CD14-positive monocyte (primary cell): ENCODE measurements at regions not wholly inside any gene's neighbourhood (a gene's known extent, or its start where the extent isn't known, plus 50 kb on each side); places are given as distances from the start of the nearest gene placed in this dataset.

Experiments
- DNase-seq, 3 donors: peaks; one replicate each; pipeline ENCODE4 v3.0.0-alpha.2; 2011 to 2022
- H2AFZ ChIP-seq: 2 replicates; pipeline ENCODE4 v1.6.0; 2012; ENCODE audit warnings: mild to moderate bottlenecking, low read depth, low read length, inconsistent platforms; ENCODE audit not compliant: insufficient read depth, poor library complexity, severe bottlenecking
- H3K27ac ChIP-seq, 2 donors: 1 replicate in 1 of 2; 2 replicates in 1 of 2; pipeline ENCODE4 v1.5.1; 2012 to 2013; ENCODE audit warnings: low read length in 2 of 2, control low read depth in 1 of 2, inconsistent platforms in 1 of 2, low read depth in 1 of 2, mild to moderate bottlenecking in 1 of 2
- H3K27me3 ChIP-seq, 2 donors: one replicate each; pipeline versions ENCODE4 v1.6.0 to v1.6.1; 2011 to 2013; ENCODE audit warnings: low read length in 2 of 2; ENCODE audit not compliant: control insufficient read depth in 2 of 2, insufficient read depth in 2 of 2
- H3K36me3 ChIP-seq, 2 donors: replicated peaks in 1 of 2; 1 replicate in 1 of 2; 2 replicates in 1 of 2; pipeline versions ENCODE4 v1.5.1 to v1.6.1; 2012 to 2013; ENCODE audit warnings: low read length in 2 of 2, control low read depth in 1 of 2, inconsistent platforms in 1 of 2, mild to moderate bottlenecking in 1 of 2; ENCODE audit not compliant: insufficient read depth in 2 of 2, control insufficient read depth in 1 of 2
- H3K4me1 ChIP-seq, 2 donors: 1 replicate in 1 of 2; 2 replicates in 1 of 2; pipeline versions ENCODE4 v1.5.1 to v1.6.1; 2012 to 2013; ENCODE audit warnings: low read length in 2 of 2, control low read depth in 1 of 2, inconsistent platforms in 1 of 2, mild to moderate bottlenecking in 1 of 2, moderate library complexity in 1 of 2; ENCODE audit not compliant: insufficient read depth in 2 of 2, control insufficient read depth in 1 of 2
- H3K4me2 ChIP-seq: replicated peaks from 2 replicates; pipeline ENCODE3; 2012; ENCODE audit warnings: low read length, moderate library complexity, mild to moderate bottlenecking; ENCODE audit not compliant: poor library complexity, severe bottlenecking; ENCODE audit errors: extremely low read depth
- H3K4me3 ChIP-seq, 3 experiments: fragments of 200-600 bp in 1 of 3; sonication (generic) in 1 of 3; replicated peaks in 1 of 3; 1 replicate in 2 of 3; 2 replicates in 1 of 3; pipeline ENCODE4 v1.5.1; 2011 to 2013; ENCODE audit warnings: low read length in 3 of 3, mild to moderate bottlenecking in 3 of 3, control low read depth in 2 of 3, low read depth in 2 of 3, inconsistent platforms in 1 of 3, moderate library complexity in 1 of 3
- H3K79me2 ChIP-seq: 2 replicates; pipeline ENCODE4 v1.6.0; 2012; ENCODE audit warnings: mild to moderate bottlenecking, control low read depth, inconsistent platforms, low read length, moderate library complexity; ENCODE audit not compliant: insufficient read depth
- H3K9ac ChIP-seq: 2 replicates; pipeline ENCODE4 v1.6.0; 2017; ENCODE audit warnings: low read length, mild to moderate bottlenecking; ENCODE audit not compliant: insufficient read depth, poor library complexity, severe bottlenecking
- H3K9me3 ChIP-seq, 2 donors: replicated peaks in 1 of 2; 1 replicate in 1 of 2; 2 replicates in 1 of 2; pipeline versions ENCODE4 v1.5.1 to v1.6.1; 2012 to 2013; ENCODE audit warnings: low read length in 2 of 2, control low read depth in 1 of 2; ENCODE audit not compliant: control insufficient read depth in 1 of 2, insufficient read depth in 1 of 2
- H4K20me1 ChIP-seq: 2 replicates; pipeline ENCODE4 v1.6.0; 2012; ENCODE audit warnings: mild to moderate bottlenecking, low read length, control low read depth, moderate library complexity; ENCODE audit not compliant: insufficient read depth
- H3K27ac Mint-ChIP-seq, 7 donors: one replicate each; pipeline ENCODE4 v1.8.0; 2020; ENCODE audit warnings: mild to moderate bottlenecking in 7 of 7, mixed read lengths in 7 of 7, moderate library complexity in 6 of 7, inconsistent platforms in 2 of 7
- H3K27me3 Mint-ChIP-seq, 3 donors: one replicate each; pipeline ENCODE4 v1.8.0; 2021 to 2022; ENCODE audit warnings: low read depth in 3 of 3, mild to moderate bottlenecking in 3 of 3, mixed read lengths in 3 of 3, moderate library complexity in 3 of 3, inconsistent platforms in 1 of 3
- H3K36me3 Mint-ChIP-seq, 2 donors: one replicate each; pipeline ENCODE4 v1.8.0; 2020; ENCODE audit warnings: mixed read lengths in 2 of 2, inconsistent platforms in 1 of 2, mild to moderate bottlenecking in 1 of 2
- H3K4me1 Mint-ChIP-seq: one replicate; pipeline ENCODE4 v1.8.0; 2020; ENCODE audit warnings: mild to moderate bottlenecking, mixed read lengths
- H3K4me3 Mint-ChIP-seq, 2 donors: one replicate each; pipeline ENCODE4 v1.8.0; 2020; ENCODE audit warnings: mild to moderate bottlenecking in 2 of 2, mixed read lengths in 2 of 2, moderate library complexity in 1 of 2
- H3K9me3 Mint-ChIP-seq, 7 donors: one replicate each; pipeline ENCODE4 v1.8.0; 2020 to 2022; ENCODE audit warnings: mixed read lengths in 7 of 7, mild to moderate bottlenecking in 6 of 7, moderate library complexity in 6 of 7, inconsistent platforms in 2 of 7
- WGBS: methylation state at CpG from one replicate; pipeline ENCODE4 v1.1.5; 2013; ENCODE audit warnings: missing lambda C conversion rate; ENCODE audit not compliant: insufficient coverage; 5-methylcytosine and 5-hydroxymethylcytosine counted together
- intact Hi-C, 2 donors: fragments of 100-400 bp; cut with micrococcal nuclease; formaldehyde crosslinking; loops; one replicate each; pipeline versions ENCODE4 v1.15.0 to v1.15.1; 2023
- TF ChIP-seq, protein P1 (sequence below): fragments of 200-600 bp; IDR thresholded peaks from one replicate; pipeline ENCODE4 v1.8.0; 2022; ENCODE audit warnings: antibody characterized with exemption, mild to moderate bottlenecking

DNA sequence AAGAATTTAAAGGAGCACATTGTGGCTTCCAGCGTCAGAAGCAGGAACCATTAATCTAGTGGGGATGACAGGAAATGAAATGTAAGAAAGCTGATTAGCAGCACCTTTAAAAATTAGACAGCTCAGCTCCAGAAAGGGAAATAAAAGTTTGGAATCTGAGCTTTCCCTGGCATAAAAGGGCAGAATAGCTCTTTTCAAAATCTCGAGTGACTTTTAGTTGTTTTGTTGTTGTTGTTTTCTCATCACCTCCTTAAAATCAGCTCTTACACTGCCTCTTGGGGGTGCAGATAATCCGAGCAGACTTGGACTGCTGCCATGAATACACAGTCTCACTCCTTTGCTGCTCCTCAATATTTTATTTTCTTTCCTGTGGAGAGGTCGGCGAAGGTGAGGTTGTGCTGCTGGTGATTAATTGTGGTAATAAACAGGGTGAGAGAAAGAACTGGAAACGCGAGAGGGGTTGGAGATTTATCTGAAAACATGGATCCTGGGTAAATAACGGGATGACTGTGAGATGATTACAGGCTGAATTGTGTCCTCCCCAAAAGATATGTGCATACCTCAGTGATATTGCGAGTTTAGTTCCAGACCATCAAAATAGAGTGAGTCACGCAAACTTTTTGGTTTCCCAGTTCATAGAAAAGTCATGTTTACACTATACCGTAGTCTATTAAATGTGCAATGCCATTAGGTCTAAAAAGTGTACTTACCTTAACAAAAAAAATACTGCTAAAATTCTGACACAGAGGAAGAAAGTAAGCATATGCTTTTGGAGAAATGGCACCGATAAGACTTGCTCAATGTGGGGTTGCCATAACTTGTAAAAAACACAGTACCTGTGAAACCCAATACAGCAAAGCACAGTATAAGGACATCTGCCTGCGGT lies 787.7 kb downstream of the UQCRFS1 start:
- Histone ChIP-seq H3K27me3 (no peaks in the 10 kb centered on the region), H3K9me3 (no peaks in the 10 kb centered on the region), H3K36me3 (no peaks in the 10 kb centered on the region), H3K27ac (no peak overlapping the region), H3K79me2 (no peaks in the 10 kb centered on the region), H2AFZ (no peak overlapping the region), H4K20me1 (no peaks in the 10 kb centered on the region), H3K4me2 (no peak overlapping the region), H3K4me1 (no peaks in the 10 kb centered on the region), H3K9ac (no peak overlapping the region), H3K4me3 (no peak overlapping the region)
- TF ChIP-seq, protein P1, sequence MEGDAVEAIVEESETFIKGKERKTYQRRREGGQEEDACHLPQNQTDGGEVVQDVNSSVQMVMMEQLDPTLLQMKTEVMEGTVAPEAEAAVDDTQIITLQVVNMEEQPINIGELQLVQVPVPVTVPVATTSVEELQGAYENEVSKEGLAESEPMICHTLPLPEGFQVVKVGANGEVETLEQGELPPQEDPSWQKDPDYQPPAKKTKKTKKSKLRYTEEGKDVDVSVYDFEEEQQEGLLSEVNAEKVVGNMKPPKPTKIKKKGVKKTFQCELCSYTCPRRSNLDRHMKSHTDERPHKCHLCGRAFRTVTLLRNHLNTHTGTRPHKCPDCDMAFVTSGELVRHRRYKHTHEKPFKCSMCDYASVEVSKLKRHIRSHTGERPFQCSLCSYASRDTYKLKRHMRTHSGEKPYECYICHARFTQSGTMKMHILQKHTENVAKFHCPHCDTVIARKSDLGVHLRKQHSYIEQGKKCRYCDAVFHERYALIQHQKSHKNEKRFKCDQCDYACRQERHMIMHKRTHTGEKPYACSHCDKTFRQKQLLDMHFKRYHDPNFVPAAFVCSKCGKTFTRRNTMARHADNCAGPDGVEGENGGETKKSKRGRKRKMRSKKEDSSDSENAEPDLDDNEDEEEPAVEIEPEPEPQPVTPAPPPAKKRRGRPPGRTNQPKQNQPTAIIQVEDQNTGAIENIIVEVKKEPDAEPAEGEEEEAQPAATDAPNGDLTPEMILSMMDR = no peak
- Mint-ChIP-seq H3K27me3 (peaks cover 0 to 3% (median 3%) of the 10 kb centered on the region in 3 donors), H3K4me1 (no peaks in the 10 kb centered on the region), H3K4me3 (no peak overlapping the region), H3K9me3 (peaks cover 0 to 7% (median 0%) of the 10 kb centered on the region in 7 donors), H3K36me3 (no peaks in the 10 kb centered on the region), H3K27ac (no peak overlapping the region)
- WGBS = 65% methylated on average over 6 of the region's 13 CpGs
- intact Hi-C loops = no loop called here
- DNase-seq = no peak

- peaks cover 0 to 5% (median 3%) of the 10 kb centered on the region in 3 donors for H3K27me3 Mint-ChIP-seq
- no peak for DNase-seq
Observed at GRCh38 chr19:28424662-28425045, 788.3 kb downstream of the UQCRFS1 start.

More at GRCh38 chr19:28424662-28425045, 788.3 kb downstream of the UQCRFS1 start:
- Mint-ChIP-seq H3K4me1 (no peaks in the 10 kb centered on the region), H3K9me3 (peaks cover 0 to 7% (median 0%) of the 10 kb centered on the region in 7 donors), H3K36me3 (no peaks in the 10 kb centered on the region), H3K4me3 (no peak overlapping the region), H3K27ac (no peak overlapping the region)
- H3K27me3 ChIP-seq = no peaks in the 10 kb centered on the region
- intact Hi-C loops = no loop called here
- H3K9ac ChIP-seq = no peak overlapping the region
- no peak overlapping the region for H3K4me2 ChIP-seq
- H4K20me1 ChIP-seq = no peaks in the 10 kb centered on the region
- no peak overlapping the region for H3K27ac ChIP-seq
- H3K4me1 ChIP-seq = no peaks in the 10 kb centered on the region
- no peak overlapping the region for H2AFZ ChIP-seq
- no peaks in the 10 kb centered on the region for H3K79me2 ChIP-seq
- H3K4me3 ChIP-seq = no peak overlapping the region
- no peaks in the 10 kb centered on the region for H3K9me3 ChIP-seq
- WGBS = no CpG with 5 or more reads among the region's 4 CpGs
- H3K36me3 ChIP-seq = no peaks in the 10 kb centered on the region
- TF ChIP-seq, protein P1 = no peak
